GM21786 (cell line): ENCODE measurements at regions not wholly inside any gene's neighbourhood (a gene's known extent, or its start where the extent isn't known, plus 50 kb on each side); places are given as distances from the start of the nearest gene placed in this dataset.

Experiments
- ATAC-seq: cut with Tn5 transposase; IDR thresholded peaks from one replicate; pipeline ENCODE4 v1.9.1; 2021; ENCODE audit not compliant: unreplicated experiment

GRCh38 chr12:24175284-24175683 lies 225.8 kb upstream of the SOX5 start:
- ATAC-seq: no peak

- ATAC-seq: no peak
Measured at GRCh38 chr12:24173067-24173466, 223.6 kb upstream of the SOX5 start.

GRCh38 chr12:24172773-24173066 lies 223.2 kb upstream of the SOX5 start:
- no peak for ATAC-seq

GRCh38 chr12:24172031-24172772 lies 222.7 kb upstream of the SOX5 start:
- ATAC-seq: peak; percentile 74

- ATAC-seq: no peak
Measured at GRCh38 chr12:24155042-24155441, 205.6 kb upstream of the SOX5 start.

GRCh38 chr12:24153079-24153478 lies 203.6 kb upstream of the SOX5 start:
- no peak for ATAC-seq

- ATAC-seq: no peak
Measured at GRCh38 chr12:24152270-24152669, 202.8 kb upstream of the SOX5 start.

GRCh38 chr12:24143928-24144327 lies 194.5 kb upstream of the SOX5 start:
- ATAC-seq: no peak

GRCh38 chr12:24139035-24139434 lies 189.6 kb upstream of the SOX5 start:
- ATAC-seq: no peak

GRCh38 chr12:24138041-24138440 lies 188.6 kb upstream of the SOX5 start:
- ATAC-seq: no peak

GRCh38 chr12:24135158-24135850 lies 185.8 kb upstream of the SOX5 start:
- no peak for ATAC-seq

- ATAC-seq: no peak
Measured at GRCh38 chr12:24134092-24134491, 184.6 kb upstream of the SOX5 start.

GRCh38 chr12:24133384-24133783 lies 183.9 kb upstream of the SOX5 start:
- no peak for ATAC-seq

- peak; percentile 90 for ATAC-seq
Measured at GRCh38 chr12:24127919-24128721, 178.7 kb upstream of the SOX5 start.

GRCh38 chr12:24125280-24125679 lies 175.8 kb upstream of the SOX5 start:
- no peak for ATAC-seq

GRCh38 chr12:24121911-24122310 lies 172.4 kb upstream of the SOX5 start:
- ATAC-seq: no peak

- ATAC-seq: no peak
Measured at GRCh38 chr12:24118668-24119067, 169.2 kb upstream of the SOX5 start.

GRCh38 chr12:24116548-24116947 lies 167.1 kb upstream of the SOX5 start:
- no peak for ATAC-seq

- no peak for ATAC-seq
Measured at GRCh38 chr12:24113701-24114100, 164.2 kb upstream of the SOX5 start.

GRCh38 chr12:24111616-24112015 lies 162.1 kb upstream of the SOX5 start:
- no peak for ATAC-seq

GRCh38 chr12:24111086-24111485 lies 161.6 kb upstream of the SOX5 start:
- no peak for ATAC-seq
